ENCODE measurements at regions not wholly inside any gene's neighbourhood (a gene's known extent, or its start where the extent isn't known, plus 50 kb on each side); places are given as distances from the start of the nearest gene placed in this dataset.
"Not testable (repeated sequence)": the region's sequence is repeated elsewhere in the genome, so short reads cannot be mapped to it uniquely, and the experiment has no call there.

DNA sequence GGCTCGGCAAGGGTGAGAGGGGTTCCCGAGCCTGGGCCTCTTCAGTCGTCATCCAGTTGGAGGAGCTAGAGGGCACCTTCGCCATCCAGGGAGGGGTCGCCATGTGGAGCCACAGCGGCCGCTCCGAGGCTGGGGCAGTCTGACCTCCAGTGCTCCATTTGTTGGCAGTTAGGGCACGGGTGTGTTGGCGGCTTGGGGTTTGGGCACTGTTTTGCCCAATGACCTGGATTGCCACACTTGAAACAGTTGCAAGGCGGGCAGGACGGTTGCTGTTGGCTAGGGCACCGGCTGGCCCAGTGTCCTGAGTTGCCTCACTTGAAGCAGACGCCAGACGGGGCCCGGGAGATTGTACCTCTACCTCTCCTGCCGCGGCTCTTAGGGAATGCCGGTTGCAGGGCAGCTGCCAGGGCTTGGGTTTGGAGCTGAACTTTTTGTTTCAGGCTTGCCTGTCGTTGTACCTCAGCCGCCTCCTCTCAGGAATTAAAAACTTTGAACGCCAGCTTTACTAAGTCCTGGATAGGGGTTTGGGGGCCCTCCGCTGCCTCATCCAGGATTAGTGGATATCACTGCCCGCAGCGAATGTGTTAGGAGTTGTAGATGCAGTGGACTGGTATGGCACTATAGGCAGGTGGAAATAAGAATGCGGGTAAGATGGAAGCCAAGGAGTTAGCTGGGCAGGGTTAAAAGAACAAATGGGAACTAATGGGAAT, 639.9 kb upstream of the DPP6 start:
- not testable (repeated sequence) for H3K4me3 ChIP-seq (ENCODE audit: insufficient read length, low read depth); DNase-seq (ENCODE audit: low read depth, low spot score); H3K9me3 ChIP-seq (ENCODE audit: insufficient read depth, low read length); H3K36me3 ChIP-seq (ENCODE audit: insufficient read depth, insufficient read length, low read length); H3K9ac ChIP-seq (ENCODE audit: insufficient read length, low read depth); H3K27me3 ChIP-seq (ENCODE audit: insufficient read depth, insufficient read length); H3K4me1 ChIP-seq (ENCODE audit: insufficient read depth, insufficient read length)

DNA sequence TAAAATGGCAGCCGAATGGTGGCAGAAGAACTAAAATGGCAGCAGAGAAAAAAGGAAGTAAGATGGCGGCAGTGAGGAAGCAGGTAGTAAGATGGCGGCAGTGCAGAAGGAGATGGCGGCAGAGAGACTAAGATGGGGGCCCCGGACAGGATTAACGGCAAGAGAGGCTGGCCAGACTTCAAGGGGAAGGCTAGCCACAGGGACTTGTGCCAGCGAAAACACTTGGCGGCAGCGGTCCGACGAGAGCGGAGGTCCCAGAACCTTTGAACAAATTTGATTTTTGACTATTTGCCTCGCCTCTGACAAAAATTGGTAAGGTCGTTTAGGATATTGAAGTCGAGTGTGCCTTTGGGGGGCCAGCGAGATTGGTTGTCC, 639.4 kb upstream of the DPP6 start:
- not testable (repeated sequence) for H3K27me3 ChIP-seq (ENCODE audit: insufficient read depth, insufficient read length); DNase-seq (ENCODE audit: low read depth, low spot score); H3K36me3 ChIP-seq (ENCODE audit: insufficient read depth, insufficient read length, low read length); H3K4me1 ChIP-seq (ENCODE audit: insufficient read depth, insufficient read length); H3K9ac ChIP-seq (ENCODE audit: insufficient read length, low read depth); H3K4me3 ChIP-seq (ENCODE audit: insufficient read length, low read depth); H3K9me3 ChIP-seq (ENCODE audit: insufficient read depth, low read length)

DNA sequence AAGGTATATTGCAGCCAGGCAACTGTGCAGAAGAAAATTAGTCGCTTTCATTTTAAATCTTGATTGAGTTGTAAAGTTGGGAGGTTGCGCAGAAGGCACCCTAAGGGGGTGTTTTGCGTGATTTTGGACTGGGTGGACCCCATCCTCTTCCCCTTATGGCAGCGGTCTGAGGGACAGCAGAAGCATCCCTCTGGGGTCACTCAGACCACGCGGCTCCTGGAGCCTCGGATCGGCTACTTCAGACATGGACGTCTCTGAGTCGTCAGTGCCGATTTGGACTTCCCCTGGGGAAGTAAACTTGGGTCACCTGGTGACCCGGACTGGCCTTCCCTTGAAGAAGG, 639.0 kb upstream of the DPP6 start:
- H3K9ac ChIP-seq (ENCODE audit: insufficient read length, low read depth): no peak overlapping the region
- no peaks in the 10 kb centered on the region for H3K4me1 ChIP-seq (ENCODE audit: insufficient read depth, insufficient read length)
- H3K4me3 ChIP-seq (ENCODE audit: insufficient read length, low read depth): no peak overlapping the region

DNA sequence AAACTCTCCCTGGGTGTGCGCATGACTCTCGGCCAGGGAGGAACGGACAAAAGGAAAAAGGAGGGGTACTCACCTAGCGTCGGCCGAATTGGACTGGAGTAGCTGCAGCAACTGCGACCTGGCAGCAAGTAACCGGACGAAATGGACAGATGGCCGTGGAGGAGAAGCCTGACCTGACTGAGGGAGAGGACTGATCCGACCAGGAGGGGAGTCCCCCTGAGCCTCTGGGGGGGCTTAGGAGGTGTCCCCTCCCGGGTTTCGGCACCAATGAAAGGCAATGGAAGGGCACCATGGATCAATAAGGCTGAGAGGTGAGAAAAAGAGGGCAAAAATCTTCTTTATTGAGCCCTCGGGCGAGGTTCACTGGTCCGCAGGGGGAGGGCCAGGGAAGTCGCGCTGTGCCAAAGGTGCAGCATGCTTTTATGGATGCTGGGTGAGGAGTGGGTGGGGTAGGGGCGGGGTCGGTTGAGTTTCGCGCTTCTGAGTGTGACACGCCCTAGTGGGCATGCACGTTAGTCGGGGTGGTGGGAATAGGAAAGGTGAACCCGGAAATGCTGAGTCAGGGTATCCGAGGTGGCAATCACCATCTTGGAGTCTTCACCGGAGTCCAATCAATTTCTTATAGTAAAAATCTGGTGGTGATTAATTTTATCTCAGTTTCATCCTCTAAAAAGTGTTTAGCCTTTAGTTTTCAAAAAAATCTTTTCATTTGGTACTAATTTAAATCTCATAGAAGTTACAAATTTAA, 638.5 kb upstream of the DPP6 start:
- TF ChIP-seq SUZ12 (IDR thresholded peaks at IDR 0.05; ENCODE audit: extremely low read depth, insufficient read depth, insufficient read length) (no peak), YY1 (IDR thresholded peaks at IDR 0.05; ENCODE audit: insufficient read depth, insufficient read length) (no peak), ZNF274 (IDR thresholded peaks at IDR 0.05; ENCODE audit: low read depth, low read length) (no peak)
- DNase-seq (ENCODE audit: low read depth, low spot score): no peak
- Histone ChIP-seq H3K36me3 (ENCODE audit: insufficient read depth, insufficient read length, low read length) (no peaks in the 10 kb centered on the region), H3K9ac (ENCODE audit: insufficient read length, low read depth) (no peak overlapping the region), H3K9me3 (ENCODE audit: insufficient read depth, low read length) (no peaks in the 10 kb centered on the region; the same call in 1 of the 2 replicates), H3K4me3 (ENCODE audit: insufficient read length, low read depth) (no peak overlapping the region), H3K4me1 (ENCODE audit: insufficient read depth, insufficient read length) (no peaks in the 10 kb centered on the region), H3K27me3 (ENCODE audit: insufficient read depth, insufficient read length) (no peaks in the 10 kb centered on the region)

More for the DNA sequence above, 639.0 kb upstream of the DPP6 start:
- H3K27me3 ChIP-seq (ENCODE audit: insufficient read depth, insufficient read length): no peaks in the 10 kb centered on the region
- H3K9me3 ChIP-seq (ENCODE audit: insufficient read depth, low read length): no peaks in the 10 kb centered on the region; the same call in 1 of the 2 replicates
- TF ChIP-seq ZNF274 (IDR thresholded peaks at IDR 0.05; ENCODE audit: low read depth, low read length) (no peak), SUZ12 (IDR thresholded peaks at IDR 0.05; ENCODE audit: extremely low read depth, insufficient read depth, insufficient read length) (no peak), YY1 (IDR thresholded peaks at IDR 0.05; ENCODE audit: insufficient read depth, insufficient read length) (no peak)
- H3K36me3 ChIP-seq (ENCODE audit: insufficient read depth, insufficient read length, low read length): no peaks in the 10 kb centered on the region
- DNase-seq (ENCODE audit: low read depth, low spot score): no peak

DNA sequence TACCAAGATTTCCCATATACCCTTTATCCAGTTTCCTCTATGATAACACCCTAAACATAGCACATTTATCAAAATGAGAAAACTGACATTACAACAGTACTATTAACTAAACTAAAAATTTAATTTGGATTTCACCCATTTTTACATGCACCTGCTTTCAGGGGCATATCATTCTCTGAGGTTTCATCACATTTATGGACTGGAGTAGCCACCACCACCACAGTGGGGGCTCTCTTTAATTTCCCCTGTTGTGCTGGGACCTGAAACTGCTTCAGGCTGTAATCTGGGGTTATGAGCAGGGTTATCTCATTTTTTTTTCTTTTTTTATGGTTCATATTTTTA, 637.9 kb upstream of the DPP6 start:
- no peaks in the 10 kb centered on the region for H3K36me3 ChIP-seq (ENCODE audit: insufficient read depth, insufficient read length, low read length)
- no peaks in the 10 kb centered on the region for H3K4me1 ChIP-seq (ENCODE audit: insufficient read depth, insufficient read length)
- DNase-seq (ENCODE audit: low read depth, low spot score): no peak
- no peak overlapping the region for H3K9ac ChIP-seq (ENCODE audit: insufficient read length, low read depth)
- H3K27me3 ChIP-seq (ENCODE audit: insufficient read depth, insufficient read length): no peaks in the 10 kb centered on the region
- no peak for TF ChIP-seq ZNF274 (IDR thresholded peaks at IDR 0.05; ENCODE audit: low read depth, low read length)
- TF ChIP-seq YY1 (IDR thresholded peaks at IDR 0.05; ENCODE audit: insufficient read depth, insufficient read length): no peak
- no peak for TF ChIP-seq SUZ12 (IDR thresholded peaks at IDR 0.05; ENCODE audit: extremely low read depth, insufficient read depth, insufficient read length)
- no peak overlapping the region for H3K4me3 ChIP-seq (ENCODE audit: insufficient read length, low read depth)
- H3K9me3 ChIP-seq (ENCODE audit: insufficient read depth, low read length): no peaks in the 10 kb centered on the region; the same call in 1 of the 2 replicates

DNA sequence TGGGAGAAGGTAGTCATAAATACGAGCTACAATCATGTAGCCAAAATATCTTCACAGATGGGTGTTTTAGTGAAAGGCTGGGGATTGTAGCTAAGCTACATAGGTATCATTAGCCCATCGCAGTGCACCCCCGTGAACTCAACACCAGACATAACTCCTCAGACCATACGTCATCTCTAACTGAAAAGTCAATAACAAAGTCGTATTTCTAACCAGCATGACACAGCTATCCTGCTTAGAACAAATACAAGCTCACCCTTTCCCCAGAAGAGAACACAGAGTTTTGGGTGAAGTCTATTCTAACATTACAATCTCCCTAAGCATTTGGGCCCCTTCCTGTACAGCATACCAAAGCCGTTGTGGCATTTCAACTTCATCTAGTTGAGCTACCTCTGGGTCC, 636.6 kb upstream of the DPP6 start:
- no peaks in the 10 kb centered on the region for H3K27me3 ChIP-seq (ENCODE audit: insufficient read depth, insufficient read length)
- no peak for DNase-seq (ENCODE audit: low read depth, low spot score)
- H3K4me1 ChIP-seq (ENCODE audit: insufficient read depth, insufficient read length): no peaks in the 10 kb centered on the region
- H3K9ac ChIP-seq (ENCODE audit: insufficient read length, low read depth): no peak overlapping the region
- H3K9me3 ChIP-seq (ENCODE audit: insufficient read depth, low read length): no peaks in the 10 kb centered on the region; the same call in 1 of the 2 replicates
- TF ChIP-seq SUZ12 (IDR thresholded peaks at IDR 0.05; ENCODE audit: extremely low read depth, insufficient read depth, insufficient read length) (no peak), YY1 (IDR thresholded peaks at IDR 0.05; ENCODE audit: insufficient read depth, insufficient read length) (no peak), ZNF274 (IDR thresholded peaks at IDR 0.05; ENCODE audit: low read depth, low read length) (no peak)
- H3K4me3 ChIP-seq (ENCODE audit: insufficient read length, low read depth): no peak overlapping the region
- no peaks in the 10 kb centered on the region for H3K36me3 ChIP-seq (ENCODE audit: insufficient read depth, insufficient read length, low read length)

DNA sequence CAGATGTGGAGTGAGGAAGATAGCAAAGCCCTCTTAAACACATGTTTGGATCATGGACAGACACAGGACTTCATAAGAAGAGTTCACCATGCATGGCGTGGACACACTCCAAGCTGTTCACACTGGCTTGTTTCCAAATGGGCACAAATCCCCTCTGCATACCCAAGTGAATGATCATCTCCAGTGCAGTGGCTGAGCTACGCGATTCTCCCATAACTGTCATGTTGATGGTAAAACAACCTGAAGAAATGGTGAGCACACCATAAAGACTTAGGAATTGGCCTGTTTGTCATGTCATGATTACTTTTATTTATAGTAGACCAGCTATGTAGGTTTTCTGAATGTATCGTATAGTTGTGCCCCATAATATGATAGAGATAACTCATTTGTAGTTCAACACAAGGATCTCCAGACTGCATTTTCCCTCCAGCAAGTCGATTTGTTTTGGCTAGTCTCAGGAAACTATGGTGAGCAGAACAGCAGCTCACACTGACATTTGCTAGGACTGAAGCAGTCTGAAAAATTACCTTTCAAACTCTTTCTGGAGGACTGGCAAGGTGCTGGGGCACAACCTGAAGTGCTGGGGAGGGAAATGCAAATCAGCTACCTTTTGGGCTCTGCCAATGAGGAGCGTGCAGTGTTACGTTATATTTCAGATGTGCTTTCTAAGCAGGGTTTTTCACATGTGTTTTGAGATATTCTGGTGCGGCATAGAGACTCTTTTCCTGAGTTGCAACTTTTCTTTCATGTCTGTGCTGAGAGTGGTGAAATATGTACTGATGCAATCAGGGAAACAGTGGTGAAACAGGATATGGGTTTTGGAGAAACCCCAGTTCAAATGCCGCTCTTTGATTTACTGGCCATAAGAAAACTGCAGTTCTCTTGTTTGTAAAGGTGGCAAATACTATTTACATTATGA, 629.6 kb upstream of the DPP6 start:
- H3K9ac ChIP-seq (ENCODE audit: insufficient read length, low read depth): no peak overlapping the region
- TF ChIP-seq SUZ12 (IDR thresholded peaks at IDR 0.05; ENCODE audit: extremely low read depth, insufficient read depth, insufficient read length): no peak
- TF ChIP-seq YY1 (IDR thresholded peaks at IDR 0.05; ENCODE audit: insufficient read depth, insufficient read length): no peak
- no peak for TF ChIP-seq ZNF274 (IDR thresholded peaks at IDR 0.05; ENCODE audit: low read depth, low read length)
- DNase-seq (ENCODE audit: low read depth, low spot score): no peak
- no peak overlapping the region for H3K4me3 ChIP-seq (ENCODE audit: insufficient read length, low read depth)
- H3K27me3 ChIP-seq (ENCODE audit: insufficient read depth, insufficient read length): no peaks in the 10 kb centered on the region
- no peaks in the 10 kb centered on the region for H3K36me3 ChIP-seq (ENCODE audit: insufficient read depth, insufficient read length, low read length)
- no peaks in the 10 kb centered on the region for H3K4me1 ChIP-seq (ENCODE audit: insufficient read depth, insufficient read length)
- no peaks in the 10 kb centered on the region for H3K9me3 ChIP-seq (ENCODE audit: insufficient read depth, low read length)

Data from NT2/D1 (cell line).